Brain microvascular endothelial cell (primary cell): ENCODE measurements at regions not wholly inside any gene's neighbourhood (a gene's known extent, or its start where the extent isn't known, plus 50 kb on each side); places are given as distances from the start of the nearest gene placed in this dataset.

Experiments
- DNase-seq: peaks from one replicate; pipeline ENCODE4 v3.0.0-alpha.2; 2020
- H3K27ac ChIP-seq: fragments of 250-450 bp; sonication (Bioruptor Pico); 2 replicates; pipeline ENCODE4 v1.5.1; 2020; ENCODE audit warnings: mild to moderate bottlenecking, moderate library complexity
- H3K27me3 ChIP-seq: fragments of 250-450 bp; sonication (Bioruptor Pico); replicated peaks from 2 replicates; pipeline ENCODE4 v1.5.1; 2020; ENCODE audit warnings: mild to moderate bottlenecking
- H3K36me3 ChIP-seq: fragments of 250-450 bp; sonication (Bioruptor Pico); replicated peaks from 2 replicates; pipeline ENCODE4 v1.5.1; 2020; ENCODE audit warnings: mild to moderate bottlenecking
- H3K4me3 ChIP-seq: 2 replicates; pipeline ENCODE4 v1.5.1; 2011; ENCODE audit warnings: low read depth, mild to moderate bottlenecking, control low read depth, low read length, moderate library complexity
- in situ Hi-C: cut with HindIII; loops from 2 replicates; pipeline ENCODE4 v1.10.0; 2017; ENCODE audit warnings: low sequenced_read_pairs, low pct_ligation_motif_present
- TF ChIP-seq, protein P1 (sequence below): IDR thresholded peaks from 2 replicates; pipeline ENCODE4 v1.5.1; 2011; ENCODE audit warnings: low read depth, mild to moderate bottlenecking, moderate library complexity, low read length, control low read depth, inconsistent platforms; ENCODE audit errors: missing control alignments

DNA sequence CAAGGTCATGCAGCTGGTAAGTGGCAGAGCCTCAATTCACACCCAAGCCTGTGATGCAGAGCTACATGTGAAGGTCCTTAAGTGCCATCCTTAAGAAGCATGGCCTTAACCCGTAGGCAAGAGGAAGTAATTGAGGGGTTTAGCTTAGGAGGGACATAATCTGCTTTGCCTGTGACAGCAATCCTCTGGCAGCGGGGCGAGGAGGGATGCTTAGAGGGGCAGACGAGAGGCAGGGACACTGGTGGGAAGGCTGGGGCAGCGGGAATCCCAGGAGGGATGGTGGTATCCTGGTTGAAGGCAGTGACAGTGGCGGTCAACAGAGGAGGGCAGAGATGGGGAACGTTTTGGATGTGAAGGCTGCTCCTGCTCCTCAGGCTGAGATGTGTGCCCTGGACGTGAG lies 88.1 kb downstream of the EFNB1 start:
- Histone ChIP-seq H3K36me3 (no peaks in the 10 kb centered on the region), H3K4me3 (no peak overlapping the region), H3K27me3 (no peaks in the 10 kb centered on the region), H3K27ac (no peak overlapping the region)
- no peak for DNase-seq
- TF ChIP-seq, protein P1, sequence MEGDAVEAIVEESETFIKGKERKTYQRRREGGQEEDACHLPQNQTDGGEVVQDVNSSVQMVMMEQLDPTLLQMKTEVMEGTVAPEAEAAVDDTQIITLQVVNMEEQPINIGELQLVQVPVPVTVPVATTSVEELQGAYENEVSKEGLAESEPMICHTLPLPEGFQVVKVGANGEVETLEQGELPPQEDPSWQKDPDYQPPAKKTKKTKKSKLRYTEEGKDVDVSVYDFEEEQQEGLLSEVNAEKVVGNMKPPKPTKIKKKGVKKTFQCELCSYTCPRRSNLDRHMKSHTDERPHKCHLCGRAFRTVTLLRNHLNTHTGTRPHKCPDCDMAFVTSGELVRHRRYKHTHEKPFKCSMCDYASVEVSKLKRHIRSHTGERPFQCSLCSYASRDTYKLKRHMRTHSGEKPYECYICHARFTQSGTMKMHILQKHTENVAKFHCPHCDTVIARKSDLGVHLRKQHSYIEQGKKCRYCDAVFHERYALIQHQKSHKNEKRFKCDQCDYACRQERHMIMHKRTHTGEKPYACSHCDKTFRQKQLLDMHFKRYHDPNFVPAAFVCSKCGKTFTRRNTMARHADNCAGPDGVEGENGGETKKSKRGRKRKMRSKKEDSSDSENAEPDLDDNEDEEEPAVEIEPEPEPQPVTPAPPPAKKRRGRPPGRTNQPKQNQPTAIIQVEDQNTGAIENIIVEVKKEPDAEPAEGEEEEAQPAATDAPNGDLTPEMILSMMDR, result no peak
- in situ Hi-C loops, result no loop called here

DNA sequence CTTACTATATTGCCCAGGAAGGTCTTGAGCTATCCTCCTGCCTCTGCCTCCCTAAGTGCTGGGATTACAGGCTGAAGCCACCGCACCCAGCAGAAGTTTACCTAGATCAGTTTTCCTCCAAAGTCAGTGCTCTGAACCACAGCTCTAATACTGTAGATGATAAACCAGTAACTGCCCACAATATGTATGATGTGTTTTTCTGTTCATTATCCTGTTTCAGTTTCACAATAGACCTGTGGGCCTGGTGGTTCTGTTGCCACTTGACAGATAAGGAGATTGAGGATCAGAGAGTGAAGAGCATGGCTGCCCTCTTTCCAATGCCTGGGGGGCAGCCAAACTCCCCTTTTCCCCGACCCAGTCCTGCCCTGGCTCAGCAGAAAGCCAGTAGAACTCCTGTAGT lies 87.0 kb downstream of the EFNB1 start:
- DNase-seq, result no peak
- H3K27me3 ChIP-seq, result no peaks in the 10 kb centered on the region
- no peak overlapping the region for H3K4me3 ChIP-seq
- H3K27ac ChIP-seq, result no peak overlapping the region
- TF ChIP-seq, protein P1, result no peak
- in situ Hi-C loops, result no loop called here
- no peaks in the 10 kb centered on the region for H3K36me3 ChIP-seq

DNA sequence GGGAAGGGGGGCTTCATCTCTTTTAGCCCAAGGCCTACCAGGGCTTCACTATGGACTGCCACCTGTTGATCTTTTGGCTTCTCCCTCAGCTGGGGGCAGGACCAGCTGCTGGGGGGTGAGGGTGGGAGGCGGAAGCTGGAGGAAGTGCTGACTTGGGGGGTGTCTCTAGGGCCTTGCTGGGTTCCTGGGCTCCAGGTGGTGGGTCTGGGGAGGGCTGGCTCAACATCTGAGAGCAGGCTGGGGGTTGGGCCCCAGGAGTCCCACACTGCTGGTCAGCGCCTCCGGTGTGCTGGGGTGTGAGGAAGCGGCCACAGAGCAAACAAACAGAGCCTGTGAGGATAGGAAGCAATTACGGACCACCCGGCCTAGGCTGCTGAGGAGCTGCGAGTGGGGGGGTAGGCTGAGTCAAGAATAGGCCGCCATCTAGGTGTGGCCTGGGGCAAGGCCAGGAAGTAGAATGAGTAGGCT lies 85.7 kb downstream of the EFNB1 start:
- in situ Hi-C loops, result no loop called here
- TF ChIP-seq, protein P1, result no peak

DNA sequence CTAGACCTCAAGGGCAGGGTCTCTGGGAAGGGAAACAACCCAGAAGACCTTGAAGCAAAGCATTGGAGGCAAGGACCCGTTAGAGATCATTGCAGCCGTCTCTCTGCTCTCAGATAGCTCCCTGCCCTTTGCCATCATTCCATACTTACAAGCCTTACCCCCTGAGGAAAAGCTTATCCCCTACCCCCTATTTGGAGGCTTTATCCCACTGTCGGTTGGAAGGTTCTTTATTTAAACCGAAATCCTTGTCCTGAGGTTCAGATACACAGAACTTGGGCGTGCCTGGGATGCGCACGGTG lies 84.4 kb downstream of the EFNB1 start:
- TF ChIP-seq, protein P1, result no peak
- Histone ChIP-seq H3K4me3 (no peak overlapping the region), H3K36me3 (no peaks in the 10 kb centered on the region), H3K27me3 (no peaks in the 10 kb centered on the region), H3K27ac (no peak overlapping the region)
- no peak for DNase-seq
- in situ Hi-C loops, result no loop called here

More for the DNA sequence above, 85.7 kb downstream of the EFNB1 start:
- no peak for DNase-seq
- H3K36me3 ChIP-seq, result no peaks in the 10 kb centered on the region
- no peak overlapping the region for H3K4me3 ChIP-seq
- no peaks in the 10 kb centered on the region for H3K27me3 ChIP-seq
- no peak overlapping the region for H3K27ac ChIP-seq

DNA sequence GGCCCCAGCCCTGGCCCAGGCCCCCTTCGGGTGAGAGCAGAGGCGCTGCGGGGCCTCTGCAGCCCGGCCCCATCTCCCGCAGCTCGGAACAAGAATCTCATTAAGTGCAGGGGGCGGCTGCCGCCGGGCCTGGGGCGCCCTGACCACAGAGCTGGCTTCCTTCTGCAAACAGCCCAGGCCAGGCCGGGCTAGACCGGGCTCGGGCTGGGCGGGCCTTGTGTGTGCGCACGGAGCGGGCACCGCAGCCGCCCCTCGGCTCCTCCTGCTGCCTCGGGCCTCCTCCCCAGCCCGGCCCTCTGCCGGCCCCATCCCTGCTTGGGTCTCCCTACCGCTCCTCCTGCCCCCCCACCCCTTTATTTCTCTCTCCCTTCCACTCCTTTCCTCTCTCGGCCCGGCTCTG lies 83.3 kb downstream of the EFNB1 start:
- in situ Hi-C loops, result no loop called here
- no peak overlapping the region for H3K27ac ChIP-seq
- H3K27me3 ChIP-seq, result no peaks in the 10 kb centered on the region
- H3K4me3 ChIP-seq, result no peak overlapping the region
- TF ChIP-seq, protein P1, result no peak
- H3K36me3 ChIP-seq, result no peaks in the 10 kb centered on the region
- no peak for DNase-seq

DNA sequence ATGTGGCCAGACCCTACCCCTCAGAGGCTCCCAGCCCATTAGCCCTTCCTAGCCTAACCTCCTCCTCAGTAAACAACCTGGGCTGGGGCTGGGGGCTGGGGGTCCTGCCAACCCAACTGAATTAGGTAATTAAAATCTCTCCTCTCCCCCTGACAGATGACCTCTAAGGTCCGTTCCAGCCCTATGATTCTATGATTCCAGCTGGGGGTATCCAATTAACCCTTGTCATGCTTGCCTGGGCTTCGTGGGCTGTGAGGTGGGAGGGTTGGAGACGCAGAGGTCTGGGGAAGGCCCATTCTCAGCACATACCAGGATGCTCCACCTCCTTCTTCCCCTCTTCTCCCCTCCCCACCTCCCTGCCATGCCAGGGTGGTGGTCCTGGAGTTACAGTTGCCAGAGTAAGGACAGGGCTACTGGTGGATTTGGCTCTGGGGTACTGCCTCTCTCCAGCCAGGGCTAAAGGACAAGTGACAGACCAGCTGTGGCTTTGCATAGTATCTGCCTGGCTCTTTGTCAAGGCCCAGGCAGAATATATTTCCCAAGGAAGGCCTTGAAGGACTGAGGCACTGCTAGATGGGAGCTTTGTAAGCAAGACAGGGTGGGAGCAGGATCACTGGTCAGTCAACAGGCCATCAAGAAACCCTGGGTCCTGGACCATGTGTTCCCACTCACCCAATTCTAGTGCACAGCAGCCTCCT lies 82.1 kb downstream of the EFNB1 start:
- no peak overlapping the region for H3K4me3 ChIP-seq
- no peaks in the 10 kb centered on the region for H3K36me3 ChIP-seq
- TF ChIP-seq, protein P1, result no peak
- H3K27me3 ChIP-seq, result no peaks in the 10 kb centered on the region
- no peak overlapping the region for H3K27ac ChIP-seq
- no peak for DNase-seq
- in situ Hi-C loops, result no loop called here
